OCI-LY3 (cell line): ENCODE measurements at regions not wholly inside any gene's neighbourhood (a gene's known extent, or its start where the extent isn't known, plus 50 kb on each side); places are given as distances from the start of the nearest gene placed in this dataset.

Experiments
- EZH2phosphoT487 ChIP-seq: fragments of 200-600 bp; shearing (Covaris generic); IDR thresholded peaks from 2 replicates; pipeline ENCODE4 v1.6.1; 2018; ENCODE audit warnings: antibody characterized with exemption, mixed run types, low read depth
- TF ChIP-seq, protein P1 (sequence below): fragments of 200-600, 300-600 bp; sonication (generic); IDR thresholded peaks from 2 replicates; pipeline ENCODE4 v1.5.1; 2014; ENCODE audit warnings: antibody characterized with exemption, low read length, low read depth

DNA sequence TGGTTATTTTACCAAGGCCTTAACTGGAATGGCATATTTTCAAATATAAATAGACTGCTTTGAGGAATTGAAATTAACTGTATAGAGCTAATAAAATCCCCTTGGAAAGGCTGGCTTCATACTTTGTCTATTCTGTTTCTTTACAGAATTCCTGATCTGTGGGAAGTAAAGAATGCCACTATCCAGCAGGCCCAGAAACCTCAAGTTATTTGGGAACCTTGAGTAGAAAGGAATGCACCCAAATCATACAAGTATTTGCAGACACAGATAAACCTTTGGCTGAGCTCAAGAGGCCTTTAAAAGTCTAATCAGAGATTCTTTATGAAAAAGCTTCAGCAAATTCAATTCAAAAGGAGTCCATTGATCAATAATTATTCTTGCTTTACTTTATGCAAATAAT lies 975.7 kb upstream of the PABPC4L start:
- TF ChIP-seq, protein P1, sequence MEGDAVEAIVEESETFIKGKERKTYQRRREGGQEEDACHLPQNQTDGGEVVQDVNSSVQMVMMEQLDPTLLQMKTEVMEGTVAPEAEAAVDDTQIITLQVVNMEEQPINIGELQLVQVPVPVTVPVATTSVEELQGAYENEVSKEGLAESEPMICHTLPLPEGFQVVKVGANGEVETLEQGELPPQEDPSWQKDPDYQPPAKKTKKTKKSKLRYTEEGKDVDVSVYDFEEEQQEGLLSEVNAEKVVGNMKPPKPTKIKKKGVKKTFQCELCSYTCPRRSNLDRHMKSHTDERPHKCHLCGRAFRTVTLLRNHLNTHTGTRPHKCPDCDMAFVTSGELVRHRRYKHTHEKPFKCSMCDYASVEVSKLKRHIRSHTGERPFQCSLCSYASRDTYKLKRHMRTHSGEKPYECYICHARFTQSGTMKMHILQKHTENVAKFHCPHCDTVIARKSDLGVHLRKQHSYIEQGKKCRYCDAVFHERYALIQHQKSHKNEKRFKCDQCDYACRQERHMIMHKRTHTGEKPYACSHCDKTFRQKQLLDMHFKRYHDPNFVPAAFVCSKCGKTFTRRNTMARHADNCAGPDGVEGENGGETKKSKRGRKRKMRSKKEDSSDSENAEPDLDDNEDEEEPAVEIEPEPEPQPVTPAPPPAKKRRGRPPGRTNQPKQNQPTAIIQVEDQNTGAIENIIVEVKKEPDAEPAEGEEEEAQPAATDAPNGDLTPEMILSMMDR, result no peak
- TF ChIP-seq EZH2phosphoT487, result no peak
